Tibial artery (tissue), 4 donors: ENCODE measurements at regions not wholly inside any gene's neighbourhood (a gene's known extent, or its start where the extent isn't known, plus 50 kb on each side); places are given as distances from the start of the nearest gene placed in this dataset.

Experiments
- DNase-seq, 2 donors: peaks; one replicate each; pipeline ENCODE4 v3.0.0-alpha.2; 2019
- H3K27ac ChIP-seq, 2 donors: fragments of 200-600 bp; sonication (generic) in 1 of 2; 1 replicate in 1 of 2; 2 replicates in 1 of 2; pipeline ENCODE4 v1.5.1; 2018 to 2019; ENCODE audit warnings: mild to moderate bottlenecking in 1 of 2
- H3K27me3 ChIP-seq, 2 donors: fragments of 200-600 bp; sonication (generic) in 1 of 2; one replicate each; pipeline versions ENCODE4 v1.5.1 to v1.6.0; 2016 to 2019
- H3K36me3 ChIP-seq, 3 donors: fragments of 200-600 bp; sonication (generic) in 2 of 3; one replicate each; pipeline ENCODE4 v1.5.1; 2016 to 2019; ENCODE audit warnings: mild to moderate bottlenecking in 2 of 3
- H3K4me1 ChIP-seq, 4 donors: fragments of 200-600 bp; sonication (generic) in 2 of 4; 1 replicate in 3 of 4; 2 replicates in 1 of 4; pipeline ENCODE4 v1.5.1; 2016 to 2019
- H3K4me3 ChIP-seq, 2 donors: fragments of 200-600 bp; sonication (generic) in 1 of 2; 1 replicate in 1 of 2; 2 replicates in 1 of 2; pipeline ENCODE4 v1.5.1; 2018 to 2019; ENCODE audit warnings: mild to moderate bottlenecking in 2 of 2
- H3K9me3 ChIP-seq, 3 donors: fragments of 200-600 bp; sonication (generic) in 1 of 3; one replicate each; pipeline ENCODE4 v1.5.1; 2016 to 2019
- CTCF ChIP-seq, 2 experiments: fragments of 200-600 bp in 1 of 2; fragments of 450-650 bp in 1 of 2; IDR thresholded peaks; one replicate each; pipeline ENCODE4 v1.5.1; 2017 to 2019; ENCODE audit warnings: antibody characterized with exemption in 2 of 2, mild to moderate bottlenecking in 1 of 2, moderate library complexity in 1 of 2
- intact Hi-C: fragments of 100-400 bp; cut with DNase I; formaldehyde crosslinking; loops from one replicate; pipeline ENCODE4 v1.15.0; 2023; ENCODE audit warnings: low total_unique reads

- no peak overlapping the region for H3K27ac ChIP-seq
- intact Hi-C loops = no loop called here
- H3K27me3 ChIP-seq = no peaks in the 10 kb centered on the region
- no peaks in the 10 kb centered on the region for H3K9me3 ChIP-seq
- no peak overlapping the region for H3K4me3 ChIP-seq
- no peak for TF ChIP-seq CTCF (IDR thresholded peaks at IDR 0.05)
- no peaks in the 10 kb centered on the region for H3K36me3 ChIP-seq
- no peaks in the 10 kb centered on the region for H3K4me1 ChIP-seq
- no peak for DNase-seq
Measured at GRCh38 chr5:87887247-87887646, 381.4 kb downstream of the TMEM161B start.

GRCh38 chr5:87886164-87886563, 382.5 kb downstream of the TMEM161B start:
- intact Hi-C loops = no loop called here
- Histone ChIP-seq H3K9me3 (peaks cover 0 to 3% (median 0%) of the 10 kb centered on the region in 3 donors), H3K27ac (no peak overlapping the region), H3K27me3 (no peaks in the 10 kb centered on the region), H3K4me1 (no peaks in the 10 kb centered on the region), H3K4me3 (no peak overlapping the region), H3K36me3 (no peaks in the 10 kb centered on the region)
- no peak for DNase-seq
- TF ChIP-seq CTCF (IDR thresholded peaks at IDR 0.05) = no peak

GRCh38 chr5:87885758-87886157, 382.9 kb downstream of the TMEM161B start:
- Histone ChIP-seq H3K9me3 (peaks cover 0 to 7% (median 0%) of the 10 kb centered on the region in 3 donors), H3K36me3 (no peaks in the 10 kb centered on the region), H3K27me3 (no peaks in the 10 kb centered on the region), H3K4me1 (no peaks in the 10 kb centered on the region), H3K27ac (no peak overlapping the region), H3K4me3 (no peak overlapping the region)
- intact Hi-C loops = no loop called here
- no peak for TF ChIP-seq CTCF (IDR thresholded peaks at IDR 0.05)
- DNase-seq = no peak

GRCh38 chr5:87877495-87877894, 391.1 kb downstream of the TMEM161B start:
- DNase-seq = no peak
- Histone ChIP-seq H3K4me1 (no peaks in the 10 kb centered on the region), H3K4me3 (no peak overlapping the region), H3K27me3 (no peaks in the 10 kb centered on the region), H3K27ac (no peak overlapping the region), H3K9me3 (peaks cover 0 to 14% (median 0%) of the 10 kb centered on the region in 3 donors), H3K36me3 (no peaks in the 10 kb centered on the region)
- no peak for TF ChIP-seq CTCF (IDR thresholded peaks at IDR 0.05)
- intact Hi-C loops = no loop called here

GRCh38 chr5:87877023-87877422, 391.6 kb downstream of the TMEM161B start:
- intact Hi-C loops = no loop called here
- no peak for DNase-seq
- Histone ChIP-seq H3K9me3 (peaks cover 0 to 14% (median 0%) of the 10 kb centered on the region in 3 donors), H3K36me3 (no peaks in the 10 kb centered on the region), H3K27me3 (no peaks in the 10 kb centered on the region), H3K4me1 (no peaks in the 10 kb centered on the region), H3K4me3 (no peak overlapping the region), H3K27ac (no peak overlapping the region)
- no peak for TF ChIP-seq CTCF (IDR thresholded peaks at IDR 0.05)

GRCh38 chr5:87876616-87877015, 392.0 kb downstream of the TMEM161B start:
- no peaks in the 10 kb centered on the region for H3K36me3 ChIP-seq
- DNase-seq = no peak
- no peaks in the 10 kb centered on the region for H3K27me3 ChIP-seq
- no peak overlapping the region for H3K4me3 ChIP-seq
- no peak overlapping the region for H3K27ac ChIP-seq
- intact Hi-C loops = no loop called here
- H3K9me3 ChIP-seq = peaks cover 0 to 14% (median 0%) of the 10 kb centered on the region in 3 donors
- H3K4me1 ChIP-seq = no peaks in the 10 kb centered on the region
- no peak for TF ChIP-seq CTCF (IDR thresholded peaks at IDR 0.05)
